Activated naive CD8-positive, alpha-beta T cell treated with anti-CD3 and anti-CD28 coated beads for 36 hours (primary cell): ENCODE measurements at regions not wholly inside any gene's neighbourhood (a gene's known extent, or its start where the extent isn't known, plus 50 kb on each side); places are given as distances from the start of the nearest gene placed in this dataset.
A peak's percentile ranks its signal among the peaks of the same experiment; 100 is the strongest.

ENCODE experiments used
- DNase-seq: peaks from one replicate; pipeline ENCODE4 v3.0.0; 2021
- H3K27ac Mint-ChIP-seq: one replicate; pipeline ENCODE4 v1.8.0; 2022; ENCODE audit warnings: mild to moderate bottlenecking, moderate library complexity, mixed read lengths
- H3K27me3 Mint-ChIP-seq: one replicate; pipeline ENCODE4 v1.8.0; 2022; ENCODE audit warnings: mild to moderate bottlenecking, mixed read lengths
- H3K36me3 Mint-ChIP-seq: one replicate; pipeline ENCODE4 v1.8.0; 2021; ENCODE audit warnings: mild to moderate bottlenecking, mixed read lengths
- H3K4me1 Mint-ChIP-seq: one replicate; pipeline ENCODE4 v1.8.0; 2021; ENCODE audit warnings: mixed read lengths
- H3K4me3 Mint-ChIP-seq: one replicate; pipeline ENCODE4 v1.8.0; 2022; ENCODE audit warnings: mild to moderate bottlenecking, moderate library complexity, mixed read lengths
- H3K9me3 Mint-ChIP-seq: one replicate; pipeline ENCODE4 v1.8.0; 2022; ENCODE audit warnings: mixed read lengths

GRCh38 chr1:165147799-165148198 lies 208.7 kb downstream of the LMX1A start:
- no peaks in the 10 kb centered on the region for H3K4me1 Mint-ChIP-seq
- H3K27me3 Mint-ChIP-seq: peaks cover 15% of the 10 kb centered on the region
- H3K9me3 Mint-ChIP-seq: no peaks in the 10 kb centered on the region
- H3K36me3 Mint-ChIP-seq: no peaks in the 10 kb centered on the region
- no peak for DNase-seq
- H3K27ac Mint-ChIP-seq: no peak overlapping the region
- no peak overlapping the region for H3K4me3 Mint-ChIP-seq

DNA sequence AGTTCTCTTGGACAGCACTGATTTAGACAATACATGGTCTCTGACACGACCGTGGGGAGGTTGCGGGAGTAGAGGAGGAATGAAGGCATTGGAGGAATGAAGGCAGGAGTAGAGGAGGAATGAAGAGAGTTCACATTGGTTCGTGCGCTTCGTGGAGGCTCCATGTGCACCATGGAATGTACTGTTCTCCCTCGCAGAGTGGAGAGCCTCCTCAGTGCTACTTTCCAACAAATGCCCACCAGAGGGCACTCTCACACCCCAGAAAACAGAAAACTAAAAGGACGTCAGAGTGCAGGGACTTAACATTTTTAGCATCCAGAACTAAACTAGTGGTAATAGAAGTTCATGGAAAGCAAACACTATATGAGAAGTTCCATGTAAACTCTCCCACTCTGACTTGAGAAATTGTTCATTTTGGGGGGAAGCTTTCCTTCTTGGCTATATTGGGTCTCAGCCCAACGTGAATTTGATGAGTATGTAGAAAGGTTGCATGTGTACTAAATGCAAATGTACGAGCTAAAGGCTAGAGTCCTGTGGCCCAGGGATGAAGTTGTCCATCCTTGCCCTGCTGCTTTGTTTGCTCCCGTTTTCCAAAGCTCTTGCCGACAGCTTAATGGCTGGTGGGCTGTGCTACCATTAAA lies 211.6 kb downstream of the LMX1A start:
- Mint-ChIP-seq H3K36me3 (no peaks in the 10 kb centered on the region), H3K9me3 (no peaks in the 10 kb centered on the region), H3K27ac (no peak overlapping the region), H3K4me1 (no peaks in the 10 kb centered on the region), H3K27me3 (peaks cover 34% of the 10 kb centered on the region), H3K4me3 (no peak overlapping the region)
- peak; percentile 11 for DNase-seq

- Mint-ChIP-seq H3K4me3 (no peak overlapping the region), H3K36me3 (no peaks in the 10 kb centered on the region), H3K27ac (no peak overlapping the region), H3K27me3 (peaks cover 34% of the 10 kb centered on the region), H3K9me3 (no peaks in the 10 kb centered on the region), H3K4me1 (no peaks in the 10 kb centered on the region)
- DNase-seq: peak; percentile 7
Measured at GRCh38 chr1:165143437-165144065, 213.0 kb downstream of the LMX1A start.

- peaks cover 36% of the 10 kb centered on the region for H3K27me3 Mint-ChIP-seq
- no peaks in the 10 kb centered on the region for H3K4me1 Mint-ChIP-seq
- H3K27ac Mint-ChIP-seq: no peak overlapping the region
- DNase-seq: no peak
- no peaks in the 10 kb centered on the region for H3K9me3 Mint-ChIP-seq
- H3K4me3 Mint-ChIP-seq: no peak overlapping the region
- no peaks in the 10 kb centered on the region for H3K36me3 Mint-ChIP-seq
Measured at GRCh38 chr1:165138960-165139359, 217.6 kb downstream of the LMX1A start.

DNA sequence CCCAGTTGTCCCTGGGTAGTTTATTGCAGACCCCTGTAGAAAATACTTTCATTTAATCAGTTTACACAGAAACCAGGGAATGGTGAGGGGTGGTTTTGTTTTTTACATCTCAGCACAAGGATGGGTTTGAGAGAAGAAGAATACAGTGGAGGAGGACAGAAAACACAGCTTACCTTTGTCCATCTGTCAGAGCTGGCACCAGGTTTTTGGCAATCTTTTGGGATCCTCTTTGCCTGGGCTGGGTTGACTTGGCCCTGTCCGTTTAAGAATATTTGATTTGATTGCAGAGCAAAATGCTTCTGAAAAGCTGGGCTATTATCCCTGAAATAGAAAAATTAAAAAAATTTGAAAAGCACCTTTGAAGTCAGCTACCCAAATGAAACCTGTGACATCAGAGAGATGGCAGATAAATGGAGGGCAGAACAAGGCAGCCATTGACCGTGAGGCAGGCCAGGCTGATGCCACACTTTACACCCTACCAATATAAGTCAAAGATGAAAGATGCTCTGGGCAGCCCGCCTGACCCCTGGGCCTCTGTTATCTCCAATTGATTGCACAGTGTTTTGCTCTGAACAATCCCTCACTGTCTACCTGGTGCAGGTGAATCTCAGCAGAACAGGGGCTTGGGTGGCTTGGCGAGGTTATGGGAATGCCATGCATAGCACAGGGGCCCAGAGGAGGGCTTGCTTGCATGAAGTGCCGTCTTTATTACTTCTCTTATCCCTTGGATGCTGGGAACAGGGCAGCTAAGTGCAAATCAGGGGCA lies 218.8 kb downstream of the LMX1A start:
- Mint-ChIP-seq H3K27me3 (peaks cover 27% of the 10 kb centered on the region), H3K4me1 (no peaks in the 10 kb centered on the region), H3K4me3 (no peak overlapping the region), H3K36me3 (no peaks in the 10 kb centered on the region), H3K9me3 (no peaks in the 10 kb centered on the region), H3K27ac (no peak overlapping the region)
- DNase-seq: no peak

GRCh38 chr1:165134431-165134830 lies 222.1 kb downstream of the LMX1A start:
- H3K27ac Mint-ChIP-seq: no peak overlapping the region
- no peaks in the 10 kb centered on the region for H3K4me1 Mint-ChIP-seq
- no peaks in the 10 kb centered on the region for H3K36me3 Mint-ChIP-seq
- H3K27me3 Mint-ChIP-seq: peaks cover 12% of the 10 kb centered on the region
- DNase-seq: no peak
- no peaks in the 10 kb centered on the region for H3K9me3 Mint-ChIP-seq
- no peak overlapping the region for H3K4me3 Mint-ChIP-seq

GRCh38 chr1:165129568-165130164 lies 226.8 kb downstream of the LMX1A start:
- Mint-ChIP-seq H3K36me3 (no peaks in the 10 kb centered on the region), H3K4me3 (no peak overlapping the region), H3K27ac (no peak overlapping the region), H3K27me3 (peaks cover 11% of the 10 kb centered on the region), H3K9me3 (no peaks in the 10 kb centered on the region), H3K4me1 (no peaks in the 10 kb centered on the region)
- DNase-seq: peak; percentile 10

- Mint-ChIP-seq H3K4me1 (no peaks in the 10 kb centered on the region), H3K27me3 (peaks cover 22% of the 10 kb centered on the region), H3K36me3 (no peaks in the 10 kb centered on the region), H3K4me3 (no peak overlapping the region), H3K27ac (no peak overlapping the region), H3K9me3 (no peaks in the 10 kb centered on the region)
- DNase-seq: no peak
Measured at GRCh38 chr1:165124772-165125171, 231.7 kb downstream of the LMX1A start.

DNA sequence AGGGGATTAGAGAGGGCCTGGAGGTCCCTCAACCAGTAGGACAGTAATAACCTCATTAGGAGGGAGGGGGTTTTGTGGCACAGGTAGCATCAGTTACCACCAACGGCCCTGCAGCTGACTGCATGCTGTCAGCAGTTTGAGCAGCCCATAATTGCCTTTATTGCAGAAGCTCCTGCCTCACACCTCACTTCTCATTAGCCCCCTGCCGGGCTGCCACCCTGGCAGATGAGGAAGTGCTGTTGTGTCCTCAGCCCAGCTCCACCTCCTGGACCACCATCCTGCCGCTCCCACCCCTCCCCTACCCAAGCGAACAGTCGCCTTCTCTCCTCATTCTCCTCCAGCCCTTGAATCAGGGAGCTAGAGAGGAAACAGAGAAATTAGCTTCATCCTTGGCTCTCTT lies 237.4 kb downstream of the LMX1A start:
- Mint-ChIP-seq H3K27ac (no peak overlapping the region), H3K9me3 (no peaks in the 10 kb centered on the region), H3K27me3 (peaks cover 53% of the 10 kb centered on the region), H3K4me1 (no peaks in the 10 kb centered on the region), H3K4me3 (no peak overlapping the region), H3K36me3 (no peaks in the 10 kb centered on the region)
- DNase-seq: no peak

DNA sequence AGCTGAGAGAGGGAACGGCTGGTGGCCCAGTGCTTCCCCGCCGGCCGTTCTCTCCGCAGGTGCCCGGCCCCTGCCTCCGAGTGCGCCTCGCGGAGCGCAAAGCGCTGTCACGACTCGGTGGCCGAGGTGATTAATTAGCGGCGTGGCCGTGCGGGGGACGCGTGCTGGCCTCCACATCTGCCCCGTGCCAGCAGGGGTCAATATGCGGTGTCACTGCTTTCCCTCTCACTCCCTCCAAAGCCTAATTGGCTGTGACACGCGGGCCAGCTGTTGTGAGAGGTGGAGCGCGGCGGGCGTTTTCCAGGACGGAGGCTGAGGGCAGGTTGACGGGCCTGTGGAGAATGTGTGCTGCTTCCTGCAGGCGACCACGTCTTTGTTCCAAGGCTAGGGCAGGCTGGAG lies 239.0 kb downstream of the LMX1A start:
- Mint-ChIP-seq H3K4me3 (no peak overlapping the region), H3K27ac (no peak overlapping the region), H3K27me3 (peaks cover 54% of the 10 kb centered on the region), H3K4me1 (no peaks in the 10 kb centered on the region), H3K36me3 (no peaks in the 10 kb centered on the region), H3K9me3 (no peaks in the 10 kb centered on the region)
- DNase-seq: no peak

GRCh38 chr1:165116732-165117131 lies 239.8 kb downstream of the LMX1A start:
- no peak for DNase-seq
- Mint-ChIP-seq H3K36me3 (no peaks in the 10 kb centered on the region), H3K4me3 (no peak overlapping the region), H3K4me1 (no peaks in the 10 kb centered on the region), H3K27ac (no peak overlapping the region), H3K27me3 (peaks cover 54% of the 10 kb centered on the region), H3K9me3 (no peaks in the 10 kb centered on the region)

DNA sequence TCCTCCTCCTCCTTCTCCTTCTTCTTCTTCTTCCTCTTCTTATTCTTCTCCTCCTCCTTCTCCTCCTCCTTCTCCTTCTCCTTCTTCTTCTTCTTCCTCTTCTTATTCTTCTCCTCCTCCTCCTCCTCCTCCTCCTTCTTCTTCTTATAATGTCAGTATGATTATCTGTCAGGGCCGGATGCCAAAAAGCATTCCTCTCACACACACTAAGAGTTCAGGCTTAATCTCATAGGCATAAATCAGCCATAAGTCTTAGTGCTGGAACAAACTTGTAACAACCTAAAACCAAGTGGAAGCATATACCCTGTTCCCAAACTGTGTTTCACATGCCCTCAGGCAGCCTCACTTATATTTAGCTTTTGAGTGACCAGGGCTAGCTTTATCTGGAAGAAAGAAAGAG lies 240.3 kb downstream of the LMX1A start:
- H3K36me3 Mint-ChIP-seq: no peaks in the 10 kb centered on the region

GRCh38 chr1:165114889-165115285 lies 241.6 kb downstream of the LMX1A start:
- H3K27me3 Mint-ChIP-seq: peaks cover 59% of the 10 kb centered on the region
- no peak overlapping the region for H3K27ac Mint-ChIP-seq
- no peaks in the 10 kb centered on the region for H3K9me3 Mint-ChIP-seq
- no peak overlapping the region for H3K4me3 Mint-ChIP-seq
- no peaks in the 10 kb centered on the region for H3K36me3 Mint-ChIP-seq
- DNase-seq: no peak
- no peaks in the 10 kb centered on the region for H3K4me1 Mint-ChIP-seq

More for the DNA sequence above, 240.3 kb downstream of the LMX1A start:
- H3K27me3 Mint-ChIP-seq: peaks cover 60% of the 10 kb centered on the region
- DNase-seq: no peak
- no peak overlapping the region for H3K27ac Mint-ChIP-seq
- no peaks in the 10 kb centered on the region for H3K9me3 Mint-ChIP-seq
- H3K4me3 Mint-ChIP-seq: no peak overlapping the region
- H3K4me1 Mint-ChIP-seq: no peaks in the 10 kb centered on the region

- Mint-ChIP-seq H3K27ac (no peak overlapping the region), H3K36me3 (no peaks in the 10 kb centered on the region), H3K9me3 (no peaks in the 10 kb centered on the region), H3K4me3 (no peak overlapping the region), H3K4me1 (no peaks in the 10 kb centered on the region), H3K27me3 (peaks cover 53% of the 10 kb centered on the region)
- DNase-seq: no peak
Measured at GRCh38 chr1:165114022-165114888, 242.3 kb downstream of the LMX1A start.

DNA sequence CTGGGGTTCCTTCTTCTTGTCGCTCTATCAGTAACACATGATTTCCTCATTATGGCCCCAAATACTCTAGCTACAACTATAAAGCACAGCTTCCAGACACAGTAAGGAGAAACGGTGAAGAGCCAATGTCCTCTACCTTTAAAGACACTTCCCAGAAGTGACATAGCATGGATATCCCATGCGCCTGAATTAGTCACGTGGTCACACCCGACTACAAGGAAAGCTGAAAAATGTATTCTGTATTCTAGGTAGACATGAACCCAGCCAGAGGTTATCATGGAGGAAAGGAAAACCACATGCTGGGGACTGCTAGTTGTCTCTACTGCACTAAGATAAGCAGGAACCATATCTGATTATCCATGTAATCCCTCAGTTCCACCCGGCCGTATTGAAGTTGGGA lies 244.3 kb downstream of the LMX1A start:
- H3K4me1 Mint-ChIP-seq: no peaks in the 10 kb centered on the region
- no peak overlapping the region for H3K27ac Mint-ChIP-seq
- no peak for DNase-seq
- peaks cover 38% of the 10 kb centered on the region for H3K27me3 Mint-ChIP-seq
- no peaks in the 10 kb centered on the region for H3K36me3 Mint-ChIP-seq
- H3K9me3 Mint-ChIP-seq: peaks cover 3% of the 10 kb centered on the region
- no peak overlapping the region for H3K4me3 Mint-ChIP-seq
